GM19035 (cell line): ENCODE measurements at regions not wholly inside any gene's neighbourhood (a gene's known extent, or its start where the extent isn't known, plus 50 kb on each side); places are given as distances from the start of the nearest gene placed in this dataset.

ENCODE experiments used
- ATAC-seq: cut with Tn5 transposase; IDR thresholded peaks from one replicate; pipeline ENCODE4 v1.9.1; 2021; ENCODE audit not compliant: unreplicated experiment

- ATAC-seq: no peak
These were observed 205.6 kb downstream of the IRF8 start for GRCh38 chr16:86104537-86105048.

GRCh38 chr16:86107215-86107825 is 208.4 kb downstream of the IRF8 start:
- no peak for ATAC-seq

- no peak for ATAC-seq
These were observed 209.1 kb downstream of the IRF8 start for GRCh38 chr16:86108062-86108461.

- no peak for ATAC-seq
These were observed 211.2 kb downstream of the IRF8 start for GRCh38 chr16:86110134-86110533.

GRCh38 chr16:86110726-86111125 is 211.8 kb downstream of the IRF8 start:
- no peak for ATAC-seq

GRCh38 chr16:86112178-86112577 is 213.2 kb downstream of the IRF8 start:
- no peak for ATAC-seq

- no peak for ATAC-seq
These were observed 218.3 kb downstream of the IRF8 start for GRCh38 chr16:86117235-86117634.

GRCh38 chr16:86117756-86118155 is 218.8 kb downstream of the IRF8 start:
- ATAC-seq: no peak

GRCh38 chr16:86118467-86119307 is 219.7 kb downstream of the IRF8 start:
- no peak for ATAC-seq

GRCh38 chr16:86120201-86121192 is 221.5 kb downstream of the IRF8 start:
- ATAC-seq: no peak

- ATAC-seq: no peak
These were observed 222.5 kb downstream of the IRF8 start for GRCh38 chr16:86121374-86122010.

GRCh38 chr16:86122681-86123342 is 223.8 kb downstream of the IRF8 start:
- no peak for ATAC-seq

GRCh38 chr16:86124321-86124720 is 225.4 kb downstream of the IRF8 start:
- ATAC-seq: no peak

GRCh38 chr16:86126891-86127290 is 227.9 kb downstream of the IRF8 start:
- ATAC-seq: no peak

- no peak for ATAC-seq
These were observed 228.4 kb downstream of the IRF8 start for GRCh38 chr16:86127366-86127765.

- no peak for ATAC-seq
These were observed 229.3 kb downstream of the IRF8 start for GRCh38 chr16:86128246-86128645.

GRCh38 chr16:86129541-86129940 is 230.6 kb downstream of the IRF8 start:
- no peak for ATAC-seq

GRCh38 chr16:86133377-86133776 is 234.4 kb downstream of the IRF8 start:
- ATAC-seq: no peak

GRCh38 chr16:86133847-86134375 is 234.9 kb downstream of the IRF8 start:
- no peak for ATAC-seq
